ENCODE measurements at regions not wholly inside any gene's neighbourhood (a gene's known extent, or its start where the extent isn't known, plus 50 kb on each side); places are given as distances from the start of the nearest gene placed in this dataset.

DNA sequence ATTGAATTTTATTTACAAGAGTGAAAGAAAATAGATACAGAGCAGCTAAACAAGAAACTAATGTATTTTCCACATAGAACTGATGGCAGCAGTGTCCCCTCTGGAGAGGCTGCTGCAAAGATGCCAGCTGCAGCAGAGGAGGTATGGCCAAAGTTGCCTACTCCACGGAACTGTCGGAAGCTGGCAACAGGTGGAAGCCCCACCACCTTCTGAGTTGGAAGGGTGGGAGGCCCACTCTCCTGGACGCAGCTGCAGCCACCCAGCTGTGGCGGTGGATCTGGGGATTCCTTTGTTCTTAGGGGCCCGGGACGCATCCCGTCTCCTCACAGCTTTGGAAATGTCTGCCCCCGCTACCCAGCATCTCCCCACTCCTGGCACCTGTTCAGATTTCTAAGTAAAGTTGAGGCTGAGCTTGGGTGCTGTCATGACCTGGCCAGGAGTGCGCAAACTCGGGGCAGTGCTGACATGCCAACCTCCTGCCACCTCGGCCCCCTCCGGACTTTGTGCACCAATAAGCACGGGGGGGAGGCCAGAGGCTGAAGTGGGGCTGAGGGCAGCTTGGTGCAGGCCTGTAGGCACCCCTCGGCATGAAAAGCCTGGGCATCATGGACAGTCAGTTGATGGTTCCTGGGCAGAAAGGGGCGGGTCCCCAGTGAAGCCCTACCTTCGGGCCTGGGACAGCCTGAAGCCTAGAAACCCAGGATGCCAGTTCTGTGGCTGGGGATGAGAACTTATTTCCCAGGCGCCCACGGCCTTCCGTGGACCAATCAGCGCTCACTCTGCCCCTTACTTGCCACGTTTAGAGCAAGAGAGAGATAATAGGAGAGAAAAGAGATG lies 1071.4 kb downstream of the JRKL start:
- H3K27me3 ChIP-seq (ENCODE audit: control insufficient read depth in 4 of 4, insufficient read depth in 4 of 4, low read length in 3 of 4), result no peaks in the 10 kb centered on the region
- H3K9me3 ChIP-seq (ENCODE audit: control insufficient read depth in 4 of 4, low read length in 3 of 4), result peaks cover 0 to 5% (median 3%) of the 10 kb centered on the region in 4 donors
- no peak for DNase-seq (ENCODE audit: low spot score)
- TF ChIP-seq RAD21 (IDR thresholded peaks at IDR 0.05) (no peak), NR2F2 (IDR thresholded peaks at IDR 0.05) (no peak), FOXA2 (IDR thresholded peaks at IDR 0.05) (no peak), GABPA (IDR thresholded peaks at IDR 0.05 in 1 of 2, conservative IDR thresholded peaks at IDR 0.05 in 1 of 2) (no peak), EGR1 (IDR thresholded peaks at IDR 0.05; ENCODE audit: low read depth in 2 of 2) (no peak), FOXA1 (IDR thresholded peaks at IDR 0.05) (no peak), HNF4G (IDR thresholded peaks at IDR 0.05) (no peak), SP1 (IDR thresholded peaks at IDR 0.05) (no peak), JUND (IDR thresholded peaks at IDR 0.05) (no peak), TAF1 (conservative IDR thresholded peaks at IDR 0.05) (no peak), RXRA (IDR thresholded peaks at IDR 0.05) (no peak)
- TF ChIP-seq, protein P1, sequence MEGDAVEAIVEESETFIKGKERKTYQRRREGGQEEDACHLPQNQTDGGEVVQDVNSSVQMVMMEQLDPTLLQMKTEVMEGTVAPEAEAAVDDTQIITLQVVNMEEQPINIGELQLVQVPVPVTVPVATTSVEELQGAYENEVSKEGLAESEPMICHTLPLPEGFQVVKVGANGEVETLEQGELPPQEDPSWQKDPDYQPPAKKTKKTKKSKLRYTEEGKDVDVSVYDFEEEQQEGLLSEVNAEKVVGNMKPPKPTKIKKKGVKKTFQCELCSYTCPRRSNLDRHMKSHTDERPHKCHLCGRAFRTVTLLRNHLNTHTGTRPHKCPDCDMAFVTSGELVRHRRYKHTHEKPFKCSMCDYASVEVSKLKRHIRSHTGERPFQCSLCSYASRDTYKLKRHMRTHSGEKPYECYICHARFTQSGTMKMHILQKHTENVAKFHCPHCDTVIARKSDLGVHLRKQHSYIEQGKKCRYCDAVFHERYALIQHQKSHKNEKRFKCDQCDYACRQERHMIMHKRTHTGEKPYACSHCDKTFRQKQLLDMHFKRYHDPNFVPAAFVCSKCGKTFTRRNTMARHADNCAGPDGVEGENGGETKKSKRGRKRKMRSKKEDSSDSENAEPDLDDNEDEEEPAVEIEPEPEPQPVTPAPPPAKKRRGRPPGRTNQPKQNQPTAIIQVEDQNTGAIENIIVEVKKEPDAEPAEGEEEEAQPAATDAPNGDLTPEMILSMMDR (IDR thresholded peaks at IDR 0.05; ENCODE audit: low read depth, low read length, missing input control), result no peak
- TF ChIP-seq, protein P2, sequence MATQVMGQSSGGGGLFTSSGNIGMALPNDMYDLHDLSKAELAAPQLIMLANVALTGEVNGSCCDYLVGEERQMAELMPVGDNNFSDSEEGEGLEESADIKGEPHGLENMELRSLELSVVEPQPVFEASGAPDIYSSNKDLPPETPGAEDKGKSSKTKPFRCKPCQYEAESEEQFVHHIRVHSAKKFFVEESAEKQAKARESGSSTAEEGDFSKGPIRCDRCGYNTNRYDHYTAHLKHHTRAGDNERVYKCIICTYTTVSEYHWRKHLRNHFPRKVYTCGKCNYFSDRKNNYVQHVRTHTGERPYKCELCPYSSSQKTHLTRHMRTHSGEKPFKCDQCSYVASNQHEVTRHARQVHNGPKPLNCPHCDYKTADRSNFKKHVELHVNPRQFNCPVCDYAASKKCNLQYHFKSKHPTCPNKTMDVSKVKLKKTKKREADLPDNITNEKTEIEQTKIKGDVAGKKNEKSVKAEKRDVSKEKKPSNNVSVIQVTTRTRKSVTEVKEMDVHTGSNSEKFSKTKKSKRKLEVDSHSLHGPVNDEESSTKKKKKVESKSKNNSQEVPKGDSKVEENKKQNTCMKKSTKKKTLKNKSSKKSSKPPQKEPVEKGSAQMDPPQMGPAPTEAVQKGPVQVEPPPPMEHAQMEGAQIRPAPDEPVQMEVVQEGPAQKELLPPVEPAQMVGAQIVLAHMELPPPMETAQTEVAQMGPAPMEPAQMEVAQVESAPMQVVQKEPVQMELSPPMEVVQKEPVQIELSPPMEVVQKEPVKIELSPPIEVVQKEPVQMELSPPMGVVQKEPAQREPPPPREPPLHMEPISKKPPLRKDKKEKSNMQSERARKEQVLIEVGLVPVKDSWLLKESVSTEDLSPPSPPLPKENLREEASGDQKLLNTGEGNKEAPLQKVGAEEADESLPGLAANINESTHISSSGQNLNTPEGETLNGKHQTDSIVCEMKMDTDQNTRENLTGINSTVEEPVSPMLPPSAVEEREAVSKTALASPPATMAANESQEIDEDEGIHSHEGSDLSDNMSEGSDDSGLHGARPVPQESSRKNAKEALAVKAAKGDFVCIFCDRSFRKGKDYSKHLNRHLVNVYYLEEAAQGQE (IDR thresholded peaks at IDR 0.05), result no peak
- TF ChIP-seq, protein P3, sequence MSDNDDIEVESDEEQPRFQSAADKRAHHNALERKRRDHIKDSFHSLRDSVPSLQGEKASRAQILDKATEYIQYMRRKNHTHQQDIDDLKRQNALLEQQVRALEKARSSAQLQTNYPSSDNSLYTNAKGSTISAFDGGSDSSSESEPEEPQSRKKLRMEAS (IDR thresholded peaks at IDR 0.05), result no peak
- TF ChIP-seq, protein P4, sequence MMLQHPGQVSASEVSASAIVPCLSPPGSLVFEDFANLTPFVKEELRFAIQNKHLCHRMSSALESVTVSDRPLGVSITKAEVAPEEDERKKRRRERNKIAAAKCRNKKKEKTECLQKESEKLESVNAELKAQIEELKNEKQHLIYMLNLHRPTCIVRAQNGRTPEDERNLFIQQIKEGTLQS (IDR thresholded peaks at IDR 0.05), result no peak
- 84% methylated on average over 21 of the region's 21 CpGs for WGBS
- no peak overlapping the region for H3K4me3 ChIP-seq (ENCODE audit: low read depth in 1 of 3, low read length in 3 of 3)
- H3K4me1 ChIP-seq (ENCODE audit: control insufficient read depth in 4 of 4, insufficient read depth in 4 of 4, low read length in 3 of 4), result no peaks in the 10 kb centered on the region
- H3K27ac ChIP-seq (ENCODE audit: low read depth in 1 of 2, low read length in 2 of 2), result no peak overlapping the region
- H3K36me3 ChIP-seq (ENCODE audit: control insufficient read depth in 4 of 4, insufficient read depth in 3 of 4, low read depth in 1 of 4, low read length in 3 of 4), result no peaks in the 10 kb centered on the region
- H3K9ac ChIP-seq (ENCODE audit: low read depth in 1 of 2, low read length in 2 of 2), result no peak overlapping the region

DNA sequence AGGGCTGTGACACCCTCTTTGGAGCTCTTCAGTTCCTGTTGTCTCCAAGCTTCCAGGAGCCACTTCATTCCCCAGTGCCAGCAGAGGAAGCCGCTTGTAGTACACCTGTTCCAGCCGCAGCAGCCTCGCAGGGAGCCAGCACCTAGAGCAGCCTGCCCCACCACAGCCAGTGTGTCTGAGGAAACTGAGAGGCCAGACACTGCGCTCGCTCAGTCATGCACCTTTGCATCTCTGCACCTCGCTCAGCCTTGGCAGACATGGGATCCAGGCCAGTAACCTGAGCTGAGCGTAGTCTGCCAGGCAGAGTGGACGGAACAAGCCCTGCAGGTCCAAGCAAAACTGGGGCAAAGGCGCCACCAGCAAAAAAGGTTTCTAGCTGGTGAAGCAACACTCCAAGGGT lies 1072.1 kb downstream of the JRKL start:
- no peaks in the 10 kb centered on the region for H3K4me1 ChIP-seq (ENCODE audit: control insufficient read depth in 4 of 4, insufficient read depth in 4 of 4, low read length in 3 of 4)
- 87% methylated on average over 9 of the region's 9 CpGs for WGBS
- H3K9ac ChIP-seq (ENCODE audit: low read depth in 1 of 2, low read length in 2 of 2), result no peak overlapping the region
- H3K27me3 ChIP-seq (ENCODE audit: control insufficient read depth in 4 of 4, insufficient read depth in 4 of 4, low read length in 3 of 4), result no peaks in the 10 kb centered on the region
- no peaks in the 10 kb centered on the region for H3K36me3 ChIP-seq (ENCODE audit: control insufficient read depth in 4 of 4, insufficient read depth in 3 of 4, low read depth in 1 of 4, low read length in 3 of 4)
- no peak overlapping the region for H3K27ac ChIP-seq (ENCODE audit: low read depth in 1 of 2, low read length in 2 of 2)
- TF ChIP-seq HNF4G (IDR thresholded peaks at IDR 0.05), result no peak
- TF ChIP-seq HNF4A (conservative IDR thresholded peaks at IDR 0.05), result no peak
- TF ChIP-seq TAF1 (conservative IDR thresholded peaks at IDR 0.05), result no peak
- TF ChIP-seq FOXA1 (IDR thresholded peaks at IDR 0.05), result no peak
- TF ChIP-seq, protein P4 (IDR thresholded peaks at IDR 0.05), result no peak
- TF ChIP-seq JUND (IDR thresholded peaks at IDR 0.05), result no peak
- TF ChIP-seq, protein P3 (IDR thresholded peaks at IDR 0.05), result no peak
- H3K9me3 ChIP-seq (ENCODE audit: control insufficient read depth in 4 of 4, low read length in 3 of 4), result peaks cover 0 to 5% (median 3%) of the 10 kb centered on the region in 4 donors
- no peak for DNase-seq (ENCODE audit: low spot score)
- H3K4me3 ChIP-seq (ENCODE audit: low read depth in 1 of 3, low read length in 3 of 3), result no peak overlapping the region
